Right renal cortex interstitium (tissue), 3 donors: ENCODE measurements at regions not wholly inside any gene's neighbourhood (a gene's known extent, or its start where the extent isn't known, plus 50 kb on each side); places are given as distances from the start of the nearest gene placed in this dataset.

ENCODE experiments used
- DNase-seq, 3 donors: peaks; one replicate each; pipeline ENCODE4 v3.0.0-alpha.2; 2013; ENCODE audit warnings: low read depth in 3 of 3, low spot score in 2 of 3

DNA sequence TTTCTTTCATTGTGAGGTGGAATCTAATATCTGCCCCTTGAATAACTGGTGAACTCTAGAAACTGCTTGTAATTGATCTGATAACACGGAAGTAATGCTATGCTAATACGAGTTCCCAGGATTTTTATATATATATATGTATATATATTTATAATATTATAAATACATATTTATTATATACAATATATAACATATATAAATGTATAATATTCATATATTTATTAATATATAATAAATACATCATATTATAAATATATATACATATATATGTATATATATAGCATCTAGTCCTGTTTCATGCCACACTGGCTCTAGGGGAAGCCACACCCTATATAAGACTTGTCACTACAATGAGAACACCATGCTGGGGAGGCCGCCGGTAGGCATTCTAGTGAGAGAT lies 156.7 kb upstream of the CDH19 start:
- no peak for DNase-seq

DNA sequence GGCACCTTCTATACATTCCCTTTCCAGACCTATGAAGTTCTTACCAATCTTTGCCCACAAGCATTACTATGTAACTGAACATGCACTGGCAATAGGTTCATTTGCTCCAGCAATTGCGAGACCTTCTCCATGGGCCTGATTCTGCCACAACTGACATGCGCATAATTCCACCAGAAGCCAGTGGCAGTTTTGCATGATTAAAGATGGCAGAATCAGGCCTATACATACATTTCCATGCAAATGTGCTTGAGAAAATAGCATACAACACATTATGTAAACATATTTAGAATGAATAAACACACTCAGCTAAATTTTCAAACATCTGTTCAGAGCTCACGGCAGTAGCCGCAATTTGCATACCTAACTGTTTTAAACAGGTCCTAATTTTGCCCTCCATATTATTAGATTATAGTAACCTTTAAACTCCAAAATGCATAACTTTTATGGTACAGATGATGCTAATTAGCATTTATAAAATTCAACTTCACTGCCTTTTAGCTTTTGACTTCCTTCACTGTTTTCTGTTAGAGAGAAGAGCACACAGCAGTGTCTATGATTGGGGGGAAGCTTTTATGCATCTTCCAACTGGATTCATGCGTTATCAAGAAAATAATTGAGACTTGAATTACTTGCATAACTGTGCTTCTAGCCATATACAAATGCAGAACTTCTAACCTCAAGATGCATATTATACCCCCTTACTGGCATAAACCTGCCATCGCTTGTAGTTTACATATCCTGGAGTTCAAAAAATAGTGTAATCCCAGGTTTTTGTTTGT lies 155.3 kb upstream of the CDH19 start:
- DNase-seq = no peak

DNA sequence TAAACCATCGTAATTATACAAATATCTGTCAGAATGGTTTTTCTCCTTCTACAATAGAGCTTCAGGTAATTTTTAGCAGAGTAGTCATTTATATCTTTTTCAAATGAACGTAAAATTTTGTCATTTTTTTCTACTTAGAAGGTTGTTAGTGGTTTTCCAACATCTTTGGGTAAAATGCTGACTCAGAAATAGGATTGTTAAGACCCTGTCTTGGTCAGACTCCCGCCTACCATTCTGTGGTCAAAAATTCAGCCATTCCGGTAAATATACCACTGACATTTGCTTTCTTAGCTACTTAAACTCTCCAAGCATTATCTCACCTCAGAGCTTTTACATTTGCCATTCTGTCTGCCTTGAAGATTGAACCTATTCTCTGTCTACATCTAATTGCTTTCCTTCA lies 154.1 kb upstream of the CDH19 start:
- no peak for DNase-seq

DNA sequence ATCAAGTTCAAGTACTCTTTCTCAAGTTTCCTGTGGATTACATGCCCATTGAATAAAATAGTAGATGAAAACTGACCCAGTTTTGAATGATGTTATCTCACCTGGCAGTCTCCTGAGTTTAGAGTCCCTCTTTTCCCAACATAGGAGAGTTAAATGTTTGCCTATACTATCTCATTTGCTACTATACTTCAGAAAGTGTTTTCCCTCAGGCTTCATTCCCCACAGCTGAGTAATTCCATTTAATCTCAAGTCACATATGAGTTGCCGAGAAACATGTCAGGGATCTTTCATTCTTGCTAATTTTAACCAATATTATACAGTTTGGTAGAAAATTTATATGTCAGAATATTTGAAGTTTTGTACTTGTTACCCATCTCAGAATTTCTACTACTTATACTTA lies 150.4 kb upstream of the CDH19 start:
- no peak for DNase-seq

DNA sequence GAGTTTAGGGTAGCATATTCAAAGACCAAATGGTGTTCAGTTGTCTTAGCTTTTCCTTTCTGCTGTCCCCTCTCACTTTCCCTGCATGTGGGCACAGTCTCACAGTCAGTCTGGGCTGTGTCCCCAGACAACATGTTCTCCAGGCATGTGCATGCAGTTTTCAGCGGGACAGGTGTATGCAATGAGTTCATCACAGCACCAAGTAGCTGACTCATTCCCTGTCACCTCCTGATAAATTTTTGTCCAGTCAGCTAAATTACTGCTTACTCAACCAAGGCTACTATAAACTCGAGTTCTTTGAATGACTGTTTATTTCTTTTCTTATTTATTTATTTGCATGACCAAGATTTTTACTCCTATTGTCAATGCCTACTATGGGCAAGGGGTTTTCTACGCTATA lies 148.8 kb upstream of the CDH19 start:
- DNase-seq = no peak

DNA sequence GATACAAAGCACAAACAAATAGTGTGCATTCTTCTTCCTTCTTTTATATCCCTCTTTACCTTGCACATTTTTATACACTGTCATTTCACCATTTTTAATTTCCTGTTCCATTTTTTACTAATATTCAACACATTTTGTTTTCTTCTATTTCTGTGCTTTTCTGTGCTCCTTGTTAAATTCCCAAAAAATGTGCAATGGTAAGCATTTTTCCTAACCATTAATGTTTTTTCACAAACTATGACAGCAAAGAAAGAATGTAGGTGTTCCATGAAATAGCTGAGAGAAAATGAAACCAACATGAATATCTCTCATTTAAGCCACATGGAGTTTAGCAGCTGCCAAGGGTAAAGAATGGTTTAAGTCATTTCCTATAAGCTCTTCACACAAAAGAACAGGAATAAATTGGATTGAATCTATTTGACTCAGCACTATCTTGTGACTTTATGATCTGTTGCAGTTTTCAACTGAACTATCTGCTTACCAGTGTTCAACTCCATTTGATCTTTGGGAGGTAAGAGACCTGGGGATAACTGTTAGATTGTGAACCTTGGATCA lies 145.7 kb upstream of the CDH19 start:
- no peak for DNase-seq

DNA sequence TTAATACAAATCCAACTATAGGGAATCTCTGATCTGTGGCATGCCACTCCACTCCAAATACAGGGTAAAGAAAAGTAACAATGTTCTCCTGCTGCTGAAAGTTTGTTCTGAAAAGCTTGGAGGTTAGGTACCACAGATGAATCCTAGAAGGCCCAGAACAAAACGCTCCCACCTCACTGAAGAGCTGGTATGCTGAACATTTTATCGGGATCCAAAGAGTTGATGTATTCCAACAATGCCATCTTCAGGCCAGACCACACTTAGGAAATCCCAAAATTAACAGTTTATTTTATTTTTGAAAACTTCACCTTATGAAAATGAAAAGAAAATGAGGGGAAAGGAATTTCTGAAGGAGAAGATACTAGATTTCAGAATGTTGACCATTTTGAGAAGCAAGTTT lies 145.1 kb upstream of the CDH19 start:
- DNase-seq = no peak

DNA sequence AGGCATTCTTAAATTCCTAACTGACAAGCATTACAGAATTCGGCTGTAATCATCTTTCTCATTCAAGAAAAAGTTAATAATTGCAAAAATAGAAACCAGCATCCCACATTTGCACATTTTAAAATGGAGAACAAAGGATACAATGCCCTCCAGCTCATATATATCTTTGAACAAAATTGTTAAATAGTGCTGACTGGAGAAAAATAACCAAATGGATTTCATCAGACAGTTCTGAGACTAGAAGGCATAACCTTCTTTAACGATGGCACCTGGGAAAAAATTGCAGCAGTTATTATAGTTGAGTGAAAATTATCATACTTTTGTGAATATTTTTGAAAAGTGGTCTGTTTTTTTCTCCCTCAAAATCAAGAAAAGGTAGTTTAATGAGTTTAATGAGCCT lies 138.9 kb upstream of the CDH19 start:
- DNase-seq = no peak

DNA sequence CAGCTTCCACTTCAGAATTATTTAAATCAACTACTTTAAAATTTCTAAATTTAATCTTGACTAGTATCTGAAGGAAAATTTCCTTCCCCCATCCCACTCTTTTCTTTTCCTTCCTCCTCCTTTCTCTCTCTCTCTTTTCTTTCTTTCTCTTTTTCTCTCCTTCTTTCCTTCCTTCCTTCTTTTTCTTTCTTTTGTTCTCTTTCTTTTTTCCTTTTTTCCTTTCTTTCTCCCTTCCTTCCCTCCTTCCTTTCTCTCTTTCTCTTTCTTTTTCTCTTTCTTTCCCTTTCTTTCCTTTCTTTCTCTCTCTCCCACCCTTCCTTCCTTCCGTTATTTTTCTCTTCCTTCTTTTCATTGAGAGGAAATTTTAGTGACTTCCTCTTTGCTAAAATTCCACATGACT lies 132.0 kb upstream of the CDH19 start:
- DNase-seq = no peak

DNA sequence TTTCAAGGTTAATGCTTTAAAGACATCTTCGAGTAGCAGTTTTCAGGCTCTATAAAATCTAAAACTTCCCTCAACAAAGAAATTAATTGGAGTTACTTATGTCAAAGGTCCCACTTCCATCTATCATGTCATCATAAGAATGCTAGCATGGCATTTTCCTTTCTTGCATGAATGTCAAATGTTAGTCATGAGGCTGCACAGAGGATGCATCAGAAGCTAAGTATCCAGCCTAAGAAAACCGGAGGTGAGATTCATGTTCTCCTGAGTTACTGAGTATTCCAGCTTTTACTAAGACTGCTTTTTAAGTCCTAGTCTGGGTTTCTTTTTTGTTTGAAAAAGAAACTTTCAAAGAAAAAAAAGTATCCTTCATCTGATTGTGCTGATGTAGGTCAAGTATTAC lies 130.6 kb upstream of the CDH19 start:
- DNase-seq = no peak

DNA sequence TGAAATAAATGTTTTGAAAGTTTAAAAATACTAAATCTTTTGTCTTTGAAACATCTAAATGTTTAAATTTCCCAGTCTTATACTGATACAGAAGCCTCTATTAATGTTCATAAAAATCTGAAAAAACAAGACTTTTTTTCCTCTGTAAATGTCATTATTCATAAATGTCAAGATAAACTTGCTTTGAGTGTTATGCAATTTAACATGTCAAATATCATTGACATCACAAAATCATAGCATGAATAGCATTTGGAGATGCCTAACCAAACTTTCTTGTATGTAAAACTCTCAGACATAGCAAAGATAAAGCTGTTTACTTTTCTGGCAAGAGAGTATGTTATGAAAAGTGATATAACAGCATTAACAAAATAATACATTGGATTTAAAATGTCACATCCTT lies 128.0 kb upstream of the CDH19 start:
- no peak for DNase-seq

DNA sequence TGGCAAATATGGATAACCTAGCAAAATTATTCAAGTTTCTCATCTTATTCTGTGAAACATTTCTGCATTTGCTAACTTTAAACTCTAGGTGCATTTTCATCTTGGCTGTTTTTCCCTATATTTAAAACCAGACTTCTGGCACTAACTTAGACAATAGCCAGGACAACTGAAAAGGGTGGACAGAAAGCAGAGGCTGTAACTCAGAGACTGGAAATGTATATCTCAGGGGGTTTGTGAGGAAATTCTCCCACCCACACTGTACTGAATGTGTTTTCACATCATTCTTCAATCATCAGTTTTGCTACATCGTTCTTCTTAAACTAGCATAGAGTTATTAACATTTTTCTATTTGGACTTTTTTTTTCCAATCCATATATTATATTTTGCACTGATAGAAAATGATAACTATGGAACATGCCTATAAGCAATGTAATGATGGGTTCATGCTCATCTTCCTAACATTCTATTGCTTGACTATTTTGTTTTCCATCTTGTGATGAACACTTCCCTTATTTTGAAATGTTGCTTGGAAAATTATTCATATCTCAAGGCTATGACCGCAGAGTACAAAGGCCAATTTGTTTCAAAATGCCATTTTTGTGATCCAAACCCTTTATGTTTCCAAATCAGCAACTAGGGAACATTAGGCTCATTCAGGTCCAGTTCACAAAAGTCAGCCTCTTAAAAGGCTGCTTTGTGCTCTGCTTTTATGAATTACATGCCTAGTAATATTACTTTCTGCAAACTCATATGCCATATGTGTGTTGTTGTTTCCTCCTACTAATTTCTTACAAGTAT lies 125.8 kb upstream of the CDH19 start:
- DNase-seq = no peak

DNA sequence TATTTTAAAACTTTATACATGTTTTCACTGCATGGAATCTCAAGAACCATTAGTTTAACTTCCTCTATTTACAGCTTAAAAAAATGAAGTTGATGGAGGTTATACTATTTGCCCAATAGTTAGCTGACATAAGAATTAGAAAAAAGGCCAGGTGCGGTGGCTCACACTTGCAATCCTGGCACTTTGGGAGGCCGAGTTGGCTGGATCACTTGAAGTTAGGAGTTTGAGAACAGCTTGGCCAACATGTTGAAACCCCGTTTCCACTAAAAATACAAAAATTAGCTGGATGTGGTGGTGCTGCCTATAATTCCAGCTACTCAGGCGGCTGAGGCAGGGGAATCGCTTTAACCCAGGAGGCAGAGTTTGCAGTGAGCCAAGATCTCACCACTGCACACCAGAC lies 125.1 kb upstream of the CDH19 start:
- no peak for DNase-seq

DNA sequence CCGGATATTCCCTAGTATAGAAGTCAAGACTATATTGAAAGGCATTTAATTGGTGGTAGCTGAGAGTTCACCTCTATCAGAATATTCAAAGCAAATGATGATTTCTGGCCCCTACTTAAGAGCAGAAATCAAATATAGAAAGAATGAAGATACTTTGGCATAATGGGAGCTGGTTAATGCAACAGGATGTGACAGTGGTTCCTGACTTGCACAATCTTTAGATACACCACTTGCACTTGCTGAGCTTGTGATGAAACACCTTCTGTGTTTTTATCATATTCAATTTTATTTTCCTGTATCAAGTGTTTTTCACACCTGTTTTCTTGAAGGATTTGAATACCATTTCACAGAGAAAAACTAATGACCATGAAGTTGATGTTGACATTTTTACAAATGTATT lies 124.1 kb upstream of the CDH19 start:
- DNase-seq = no peak

DNA sequence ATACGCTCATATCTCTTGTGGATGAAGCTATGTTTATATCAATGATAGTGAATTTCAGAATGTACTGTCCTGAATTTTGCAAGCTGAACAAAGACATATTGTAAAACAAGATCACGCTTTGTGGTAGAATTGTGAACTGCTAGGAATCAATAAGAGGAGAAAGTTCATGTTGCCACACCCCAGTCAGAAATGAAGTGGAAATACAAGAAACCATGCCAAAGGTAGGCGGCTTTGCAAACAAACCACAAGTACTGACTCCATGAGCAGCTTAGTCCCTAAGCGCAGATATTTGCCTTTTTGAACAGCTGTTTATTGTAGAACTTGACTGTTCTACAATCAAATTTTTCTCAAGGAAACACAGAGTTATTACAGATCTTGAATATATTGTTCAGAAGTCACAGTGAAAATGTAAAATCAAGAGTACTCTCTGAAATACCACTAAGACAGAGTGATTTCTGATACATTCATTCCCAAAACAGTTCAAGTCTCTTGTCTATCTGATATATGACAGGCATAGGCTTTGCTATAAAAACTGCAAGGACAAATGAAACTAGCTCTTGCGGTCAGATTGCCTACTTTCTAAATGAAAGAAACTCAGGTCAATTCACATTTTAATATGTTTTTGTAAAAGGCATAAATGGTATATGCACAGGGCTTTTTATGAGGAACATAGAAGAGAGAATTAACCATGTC lies 120.9 kb upstream of the CDH19 start:
- DNase-seq = no peak

DNA sequence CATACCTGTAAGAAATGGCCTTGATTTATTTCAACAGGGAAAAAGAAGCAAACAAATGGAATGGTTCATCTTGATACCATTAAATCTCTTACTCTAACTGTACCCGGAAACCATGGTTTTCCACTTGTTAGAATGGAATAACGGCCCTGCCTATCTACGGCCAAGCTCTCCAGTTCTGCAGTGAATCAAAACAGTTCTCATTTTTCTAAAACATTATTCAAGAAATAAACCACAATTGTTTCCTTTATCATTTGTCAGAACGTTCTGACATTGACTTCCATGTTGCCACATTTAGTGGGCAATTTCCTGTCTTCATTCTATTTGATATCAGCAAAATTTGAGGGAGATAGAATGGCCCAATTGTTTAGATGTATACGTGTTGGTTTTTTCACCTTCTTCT lies 118.8 kb upstream of the CDH19 start:
- no peak for DNase-seq

DNA sequence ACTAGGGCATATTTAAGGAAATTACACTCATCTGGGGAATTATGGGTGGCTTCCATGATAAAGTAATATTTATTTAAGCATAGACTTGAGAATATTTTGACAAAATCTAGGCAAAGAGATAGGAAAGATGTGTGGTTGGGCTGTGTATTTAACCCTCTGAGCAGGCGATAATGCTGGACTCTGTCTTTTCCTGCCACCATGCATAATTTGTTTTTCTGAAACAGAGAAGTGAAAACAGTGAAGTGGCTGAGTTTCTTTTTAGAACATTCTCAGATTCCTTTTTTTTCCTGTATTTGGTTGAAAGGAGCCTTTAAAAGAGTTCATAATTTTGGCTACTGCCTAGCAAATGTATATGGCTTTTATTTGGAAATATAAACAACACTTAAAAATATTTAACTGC lies 104.8 kb upstream of the CDH19 start:
- DNase-seq = no peak

DNA sequence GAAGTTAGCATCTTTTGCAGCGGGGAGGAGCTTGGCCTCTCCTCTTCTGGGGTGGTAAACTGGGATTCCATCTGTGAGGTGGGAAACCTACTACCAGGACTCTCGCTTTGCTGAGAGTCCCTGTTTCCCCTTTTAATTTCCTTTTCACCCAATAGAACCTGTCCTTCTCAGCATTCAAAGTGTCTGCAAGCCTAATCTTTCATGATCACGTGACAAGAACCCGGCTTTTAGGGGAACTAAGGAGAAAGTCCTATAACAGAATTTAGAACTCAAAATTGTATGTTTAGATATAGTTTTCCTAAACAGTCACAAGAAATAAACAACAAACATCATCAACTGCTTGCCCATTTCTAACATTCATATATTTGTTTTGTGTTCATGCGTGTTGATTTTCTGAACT lies 103.6 kb upstream of the CDH19 start:
- DNase-seq = no peak

DNA sequence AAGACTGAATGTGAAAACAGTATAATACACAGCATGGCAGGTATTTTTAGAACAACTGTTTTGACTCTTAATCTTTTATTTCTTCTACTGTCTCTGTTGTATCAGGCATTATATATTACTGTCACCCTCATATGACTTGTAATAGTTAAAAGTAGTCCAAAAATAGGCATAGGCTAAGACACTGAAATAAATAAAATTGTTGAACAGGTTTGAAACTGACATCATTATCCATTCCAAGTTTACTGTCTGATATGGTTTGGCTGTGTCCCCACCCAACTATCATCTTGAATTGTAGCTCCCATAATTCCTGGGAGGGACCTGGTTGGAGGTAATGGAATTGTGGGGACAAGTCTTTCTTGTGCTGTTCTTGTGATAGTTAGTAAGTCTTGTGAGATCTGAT lies 91.4 kb upstream of the CDH19 start:
- DNase-seq = no peak

DNA sequence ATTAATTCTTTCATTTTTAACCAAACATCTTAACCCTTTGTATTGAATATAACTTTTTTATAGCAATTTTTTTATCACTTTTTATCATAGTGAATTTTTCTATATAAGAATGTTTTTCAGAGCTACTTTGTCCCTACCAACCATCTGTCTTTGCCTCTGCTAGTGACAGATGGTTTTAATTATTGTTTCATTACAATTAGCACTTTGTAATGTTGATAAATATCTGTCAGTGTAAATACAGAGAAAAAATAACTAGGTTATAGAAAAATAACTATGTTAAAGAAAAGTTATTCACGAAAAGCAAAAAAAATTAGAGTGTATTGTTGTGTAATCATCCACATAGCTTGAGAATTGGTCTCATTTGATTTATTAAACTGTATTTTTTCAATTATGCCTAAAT lies 91.0 kb upstream of the CDH19 start:
- no peak for DNase-seq

DNA sequence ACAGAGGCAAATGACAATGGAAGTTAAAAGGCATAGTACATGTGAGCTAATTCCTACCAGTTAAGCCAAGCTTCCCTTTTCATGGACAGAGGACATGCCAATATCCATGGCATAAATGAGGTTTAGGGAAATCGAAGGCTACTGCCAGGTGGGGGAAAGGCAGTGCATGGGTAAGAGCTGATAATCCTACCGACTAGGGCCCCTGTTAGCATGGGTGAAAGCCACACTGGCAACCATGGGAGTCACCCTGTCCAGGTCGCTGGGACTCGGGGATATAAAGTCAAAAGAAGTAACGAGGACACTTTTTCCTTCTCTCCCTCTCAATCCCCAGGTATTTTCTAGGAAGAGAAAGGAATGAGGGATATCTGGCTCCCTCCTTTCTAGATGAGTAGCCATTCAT lies 83.7 kb upstream of the CDH19 start:
- DNase-seq = no peak
